Colonic mucosa (tissue), 4 donors: ENCODE measurements at regions not wholly inside any gene's neighbourhood (a gene's known extent, or its start where the extent isn't known, plus 50 kb on each side); places are given as distances from the start of the nearest gene placed in this dataset.
"Not testable (repeated sequence)": the region's sequence is repeated elsewhere in the genome, so short reads cannot be mapped to it uniquely, and the experiment has no call there.

Source experiments
- DNase-seq: peaks from one replicate; pipeline ENCODE4 v3.0.0-alpha.2; 2020
- H3K27ac ChIP-seq: fragments of 200-600 bp; one replicate; pipeline ENCODE4 v1.8.0; 2021
- H3K27me3 ChIP-seq: fragments of 200-600 bp; one replicate; pipeline ENCODE4 v1.8.0; 2021
- H3K36me3 ChIP-seq: fragments of 200-600 bp; one replicate; pipeline ENCODE4 v1.8.0; 2021
- H3K4me1 ChIP-seq: fragments of 200-600 bp; one replicate; pipeline ENCODE4 v1.8.0; 2021; ENCODE audit warnings: mild to moderate bottlenecking
- H3K4me3 ChIP-seq: fragments of 200-600 bp; one replicate; pipeline ENCODE4 v1.8.0; 2021
- H3K9ac ChIP-seq, 2 donors: one replicate each; pipeline ENCODE4 v1.7.0; 2013; ENCODE audit warnings: control low read depth in 2 of 2, low read depth in 2 of 2, low read length in 2 of 2
- H3K9me3 ChIP-seq: fragments of 200-600 bp; one replicate; pipeline ENCODE4 v1.8.0; 2021
- CTCF ChIP-seq: fragments of 200-600 bp; IDR thresholded peaks from one replicate; pipeline ENCODE4 v1.8.0; 2022; ENCODE audit warnings: antibody characterized with exemption, mild to moderate bottlenecking
- intact Hi-C: fragments of 100-400 bp; cut with DNase I; formaldehyde crosslinking; loops from one replicate; pipeline ENCODE4 v1.14.1; 2022
- donor health status: healthy.
- donor health status: DM: no; HTN: no; CAD: no.
- donor health status: DM: no; HTN: no; CAD: no.

GRCh38 chr5:86557920-86558319, 59.8 kb upstream of the COX7C start:
- H3K36me3 ChIP-seq: no peaks in the 10 kb centered on the region
- no peak overlapping the region for H3K27ac ChIP-seq
- intact Hi-C loops: no loop called here
- no peak overlapping the region for H3K9ac ChIP-seq
- no peaks in the 10 kb centered on the region for H3K27me3 ChIP-seq
- no peak for DNase-seq
- no peak overlapping the region for H3K4me3 ChIP-seq
- H3K9me3 ChIP-seq: no peaks in the 10 kb centered on the region
- no peak for TF ChIP-seq CTCF
- H3K4me1 ChIP-seq: no peaks in the 10 kb centered on the region

GRCh38 chr5:86565197-86565789, 52.4 kb upstream of the COX7C start:
- no peaks in the 10 kb centered on the region for H3K9me3 ChIP-seq
- intact Hi-C loops: no loop called here
- TF ChIP-seq CTCF: no peak
- H3K27ac ChIP-seq: no peak overlapping the region
- no peaks in the 10 kb centered on the region for H3K36me3 ChIP-seq
- no peak overlapping the region for H3K4me3 ChIP-seq
- no peak overlapping the region for H3K9ac ChIP-seq
- no peaks in the 10 kb centered on the region for H3K4me1 ChIP-seq
- DNase-seq: no peak
- H3K27me3 ChIP-seq: no peaks in the 10 kb centered on the region

GRCh38 chr5:86566030-86566429, 51.7 kb upstream of the COX7C start:
- H3K4me3 ChIP-seq, H3K27me3 ChIP-seq, H3K4me1 ChIP-seq, H3K9me3 ChIP-seq, intact Hi-C loops, H3K27ac ChIP-seq, H3K9ac ChIP-seq, DNase-seq, H3K36me3 ChIP-seq: not testable (repeated sequence)
